GM19467 (cell line): ENCODE measurements at regions not wholly inside any gene's neighbourhood (a gene's known extent, or its start where the extent isn't known, plus 50 kb on each side); places are given as distances from the start of the nearest gene placed in this dataset.

Experiments
- ATAC-seq: cut with Tn5 transposase; IDR thresholded peaks from one replicate; pipeline ENCODE4 v1.9.1; 2021; ENCODE audit warnings: mild to moderate bottlenecking, moderate library complexity; ENCODE audit not compliant: unreplicated experiment

DNA sequence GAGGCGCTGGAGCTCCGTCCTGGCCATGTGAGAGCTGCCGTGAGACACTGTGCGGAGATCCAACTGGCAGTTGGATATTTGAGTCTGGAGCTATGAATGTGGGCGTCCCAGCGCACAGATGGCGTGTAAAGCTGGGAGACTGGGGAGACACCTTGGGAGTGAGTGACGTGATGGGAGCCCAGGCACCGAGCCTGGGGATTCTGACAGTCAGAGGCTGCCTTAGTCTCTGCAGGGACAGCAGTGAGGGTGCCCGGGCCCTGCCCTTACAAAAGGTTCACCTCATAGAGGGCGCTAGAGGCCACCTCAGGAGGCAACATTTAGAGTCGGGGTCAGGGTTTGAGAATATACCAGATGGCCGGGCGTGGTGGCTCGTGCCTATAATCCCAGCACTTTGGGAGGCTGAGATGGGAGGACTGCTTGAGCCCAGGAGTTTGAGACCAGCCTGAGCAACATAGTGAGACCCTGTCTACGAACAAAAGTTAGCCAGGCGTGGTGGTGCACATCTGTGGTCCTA lies 194.1 kb upstream of the GSE1 start:
- no peak for ATAC-seq

DNA sequence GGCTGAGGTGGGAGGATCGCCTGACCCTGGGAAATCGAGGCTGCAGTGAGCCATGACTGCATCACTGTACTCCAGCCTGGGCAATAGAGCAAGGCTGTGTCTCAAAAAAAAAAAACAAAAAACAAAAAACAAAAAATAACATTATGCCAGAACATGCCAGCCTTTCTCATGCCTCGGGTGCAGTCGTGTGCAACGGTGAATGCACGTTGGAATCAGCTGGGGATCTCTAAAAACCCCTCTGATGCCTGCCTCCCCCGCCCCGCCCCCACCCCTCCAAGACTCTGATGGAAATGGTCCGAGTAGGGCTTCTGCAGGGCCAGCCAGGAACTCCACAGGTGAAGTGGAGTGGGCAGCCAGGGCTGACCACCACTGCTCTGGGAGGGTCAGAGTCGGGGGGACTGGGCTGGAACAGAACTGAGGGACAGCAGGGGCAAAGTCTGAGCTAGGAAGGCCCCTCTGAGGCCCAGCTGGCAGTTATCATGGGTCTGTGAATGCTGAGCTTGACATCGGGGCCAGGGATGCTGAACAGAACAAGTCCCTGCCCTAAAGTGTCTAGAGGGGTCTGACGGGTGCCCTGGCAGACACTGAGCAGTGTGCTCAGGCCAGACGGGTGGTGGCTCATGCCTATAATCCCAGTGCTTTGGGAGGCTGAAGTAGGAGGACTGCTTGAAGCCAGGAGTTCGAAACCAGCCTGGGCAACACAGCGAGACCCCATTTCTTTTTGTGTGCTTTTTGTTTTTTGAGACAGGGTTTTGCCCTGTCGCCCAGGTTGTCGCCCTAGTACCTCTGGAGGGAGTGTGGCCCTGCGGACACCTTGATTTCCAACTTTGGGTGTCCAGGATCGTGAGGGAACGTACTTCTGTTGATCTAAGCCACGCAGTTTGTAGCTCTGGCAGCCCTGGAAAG lies 193.4 kb upstream of the GSE1 start:
- no peak for ATAC-seq

DNA sequence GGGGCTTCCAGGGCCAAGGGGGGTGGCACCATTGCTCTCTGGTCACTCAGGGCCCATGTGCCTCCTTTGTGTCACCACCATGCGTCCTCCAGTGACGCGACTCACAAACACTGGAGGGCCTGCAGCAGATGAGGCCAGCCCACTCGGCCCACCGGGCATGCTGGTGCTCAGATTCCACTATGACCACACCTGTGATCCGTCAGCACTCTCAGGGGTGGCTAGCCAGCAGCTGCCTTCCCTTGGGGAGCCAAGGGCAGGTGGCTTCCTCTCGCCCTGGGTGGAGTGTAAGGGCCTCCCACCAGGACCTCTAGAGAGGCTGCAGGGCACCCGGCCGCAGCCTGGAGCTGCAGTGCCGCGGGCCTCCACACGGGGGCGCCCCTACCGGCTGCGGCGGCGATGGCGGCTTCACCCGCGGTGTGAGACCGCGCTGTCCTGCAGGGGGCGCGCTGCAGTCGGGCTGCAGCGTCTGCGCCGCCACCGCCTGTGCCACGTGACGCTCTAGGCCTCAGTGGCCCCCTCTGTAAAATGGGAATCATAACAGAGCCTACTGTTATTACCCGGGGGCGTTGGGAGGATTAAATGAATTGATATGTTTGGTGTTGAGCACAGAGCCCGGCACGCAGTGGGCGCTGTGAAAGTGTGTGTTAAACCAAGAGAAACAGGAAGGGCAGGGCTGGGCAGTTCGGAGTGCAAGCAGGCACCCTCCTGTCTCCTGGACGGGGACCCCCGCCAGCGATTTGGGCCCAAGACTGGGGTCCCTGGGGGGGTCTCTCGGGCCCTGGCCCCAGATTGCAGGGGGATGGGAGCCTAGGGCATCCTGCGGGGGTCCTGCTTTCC lies 192.4 kb upstream of the GSE1 start:
- peak; percentile 56 for ATAC-seq

DNA sequence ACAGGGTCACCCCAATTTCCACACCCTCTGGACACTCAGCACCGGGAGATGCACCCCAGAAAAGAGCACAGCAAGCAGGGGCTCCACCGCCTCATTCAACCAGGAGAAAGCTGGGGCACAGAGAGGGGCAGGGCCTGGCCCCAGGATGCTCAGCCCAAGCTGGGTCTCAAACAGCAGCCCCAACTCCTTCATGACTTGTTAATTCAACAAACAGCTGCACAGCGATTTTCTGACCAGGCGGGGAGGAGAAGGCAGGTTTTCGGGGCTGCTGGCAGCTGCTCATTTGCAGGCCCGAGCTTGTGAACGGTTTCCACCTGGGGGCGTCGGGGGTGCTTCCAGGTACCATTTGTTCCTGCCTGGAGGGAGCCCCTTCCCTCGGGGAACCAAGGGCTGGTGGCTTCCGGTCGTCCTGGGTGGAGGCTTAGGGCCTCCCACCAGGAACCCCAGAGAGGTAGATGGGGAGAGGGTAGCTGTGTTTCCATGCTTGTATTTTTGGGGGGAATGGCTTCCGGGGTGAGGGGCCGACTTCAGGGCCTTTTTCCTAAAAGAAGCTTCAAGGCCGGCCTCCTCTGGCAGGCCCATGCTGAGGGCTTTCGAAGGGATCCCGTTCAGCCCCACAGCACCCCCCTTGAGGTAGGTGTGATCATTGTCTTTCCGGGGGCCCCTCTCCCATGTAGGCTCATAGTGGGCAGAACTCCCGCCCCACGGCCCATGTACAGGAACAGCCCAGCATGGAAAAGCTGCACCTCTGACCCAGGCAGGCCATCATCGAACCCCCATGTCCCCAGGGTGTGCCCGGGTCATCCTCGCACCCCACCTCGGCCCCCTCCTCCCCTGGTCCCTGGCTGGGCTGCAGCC lies 191.6 kb upstream of the GSE1 start:
- ATAC-seq, result no peak

DNA sequence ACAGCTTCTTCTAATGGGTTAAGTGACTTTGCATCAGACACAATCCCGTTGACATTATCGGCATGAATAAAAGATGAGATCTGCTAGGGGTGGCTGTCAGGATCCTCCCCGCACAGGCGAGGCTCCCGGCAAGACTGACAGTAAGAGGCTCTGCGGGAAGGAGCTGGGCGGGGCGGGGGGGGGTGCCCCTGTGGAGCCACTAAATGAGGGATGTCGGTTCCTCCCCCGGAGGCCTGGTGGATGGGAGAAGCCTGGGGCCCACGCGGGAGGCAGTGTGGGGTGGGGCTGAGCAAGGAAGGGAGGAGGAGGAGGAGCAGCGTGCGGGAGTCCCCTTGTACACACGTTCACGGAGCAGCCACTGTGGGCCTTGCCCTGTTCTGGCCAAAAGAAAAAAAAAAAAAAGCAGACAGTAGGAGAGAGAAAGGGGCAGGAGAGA lies 190.9 kb upstream of the GSE1 start:
- no peak for ATAC-seq

DNA sequence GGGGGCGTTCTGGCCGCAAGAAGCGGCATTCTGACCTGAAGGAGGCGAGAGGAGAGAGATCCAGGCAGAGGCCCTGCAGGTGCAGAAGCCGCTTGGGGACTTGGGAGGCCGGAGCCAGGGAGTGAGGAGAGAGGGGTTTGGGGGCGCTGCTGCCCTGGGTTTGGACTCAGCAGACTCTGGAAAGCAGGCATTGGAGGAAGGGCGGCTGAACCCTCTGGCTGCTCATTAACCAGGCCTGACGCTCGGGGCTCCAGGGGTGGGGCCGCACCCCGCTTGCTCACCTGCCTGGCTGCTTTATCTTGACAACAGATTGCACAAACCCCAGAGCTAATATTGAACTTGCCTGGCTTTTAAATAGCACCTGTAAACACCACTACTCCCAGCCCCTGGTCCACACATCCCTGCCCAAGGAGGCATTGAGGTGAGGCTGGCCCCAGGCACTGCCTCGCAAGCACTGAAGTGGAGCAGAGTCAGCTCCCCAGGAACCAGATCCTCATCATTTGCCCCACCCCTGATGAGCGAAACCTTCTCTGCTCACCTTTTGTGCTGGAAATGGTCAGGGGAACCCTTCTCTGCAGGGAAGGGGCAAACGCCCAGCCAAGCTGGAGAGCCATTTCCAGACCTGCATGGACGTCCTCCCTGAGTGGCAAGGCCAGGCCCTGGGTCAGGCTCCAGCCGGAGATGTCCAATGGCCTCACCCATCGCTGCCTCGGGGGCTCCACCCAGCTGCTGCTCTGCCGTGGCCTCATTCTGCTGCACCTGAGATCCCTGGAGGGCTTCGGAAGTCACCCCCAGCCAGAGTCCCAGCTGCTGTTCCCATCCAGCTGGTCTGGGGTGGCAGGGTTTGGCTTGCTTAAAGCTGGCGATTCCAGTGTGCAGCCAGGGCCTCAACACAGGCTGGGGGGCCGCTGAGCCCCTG lies 190.2 kb upstream of the GSE1 start:
- ATAC-seq, result no peak

DNA sequence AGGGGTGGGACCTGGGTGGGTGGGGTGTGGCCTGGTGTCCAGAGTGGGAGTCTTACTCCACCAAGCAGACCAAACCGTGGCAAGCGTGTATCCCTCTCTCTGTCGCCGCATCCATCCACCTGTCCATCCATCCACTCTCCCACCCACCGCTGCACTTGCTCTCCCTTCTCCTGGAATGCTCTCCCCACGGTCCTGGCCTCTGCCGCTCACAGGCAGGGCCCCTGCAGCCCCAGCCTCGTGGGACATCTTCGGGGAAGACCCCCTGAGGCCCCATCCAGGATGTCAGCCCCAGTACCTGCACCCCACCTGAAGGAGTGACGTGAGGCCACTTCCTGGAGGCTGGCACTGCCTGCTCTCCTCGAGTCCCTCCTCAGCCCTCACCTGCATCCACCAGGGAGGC lies 189.5 kb upstream of the GSE1 start:
- ATAC-seq, result no peak

DNA sequence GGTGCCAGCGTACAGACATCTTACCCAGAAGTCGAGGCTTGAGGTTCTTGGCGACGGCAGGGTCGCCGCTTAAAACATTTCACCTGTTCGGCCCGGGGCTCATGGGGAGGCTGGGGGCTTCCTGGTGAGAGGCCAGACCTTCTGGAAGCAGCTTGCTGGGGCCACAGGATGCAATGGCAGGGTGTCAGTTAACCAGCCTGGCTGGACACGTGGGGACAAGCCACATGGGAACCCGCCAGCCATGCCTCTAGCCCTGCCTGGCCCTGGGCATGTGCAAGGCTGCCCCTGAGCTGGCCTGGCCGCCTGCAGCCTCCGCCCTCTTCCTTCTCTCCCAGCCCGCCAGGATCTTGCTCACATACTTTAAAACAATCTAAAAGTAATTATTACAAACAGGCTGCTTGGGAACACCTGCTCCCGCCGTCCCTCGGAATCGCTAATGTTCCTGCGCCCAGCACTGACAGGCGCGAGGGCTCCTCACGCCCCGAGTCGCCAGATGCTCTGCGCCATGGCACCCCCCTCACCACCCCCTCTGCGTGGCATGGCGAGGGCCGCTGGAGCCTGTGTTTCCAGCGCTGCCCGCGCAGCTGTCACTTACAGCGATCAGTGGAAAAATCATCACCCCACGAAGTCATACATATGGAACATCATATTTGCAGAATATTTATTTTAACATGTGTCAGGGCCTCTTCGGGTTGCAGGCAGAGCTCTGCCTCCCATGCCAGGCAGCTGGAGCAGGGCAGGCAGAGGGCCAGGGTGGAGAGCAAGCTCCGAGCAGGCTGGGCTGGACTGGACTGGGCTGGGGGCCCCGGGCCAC lies 188.7 kb upstream of the GSE1 start:
- ATAC-seq, result no peak

DNA sequence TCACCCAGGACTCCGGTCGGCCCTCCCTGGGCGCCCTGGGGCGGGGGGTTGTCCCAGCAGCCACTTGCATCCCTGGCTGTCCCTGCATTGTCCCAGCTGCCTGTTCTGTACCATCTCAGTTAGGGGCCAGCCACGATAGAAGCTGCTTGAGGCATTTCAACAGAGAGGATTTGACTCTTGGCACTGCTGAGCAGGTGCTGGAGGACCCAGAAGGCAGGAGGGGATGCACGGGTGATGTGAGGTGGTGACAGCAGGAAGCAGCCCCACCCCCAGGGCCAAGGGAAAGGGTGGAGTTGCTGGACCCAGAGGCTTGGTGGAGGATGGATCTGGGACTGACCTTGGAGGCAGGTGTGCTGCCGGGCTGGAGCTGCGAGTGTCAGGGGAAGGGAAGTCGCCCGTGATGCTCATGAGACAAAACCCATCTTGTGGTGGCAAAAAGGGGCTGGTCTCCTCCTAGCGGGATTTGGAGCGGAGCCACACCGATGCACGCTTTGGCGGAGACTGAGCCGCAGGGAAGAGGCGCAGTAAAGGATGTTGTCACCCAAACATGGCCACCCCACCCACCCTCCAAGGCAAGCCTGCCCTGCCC lies 188.0 kb upstream of the GSE1 start:
- no peak for ATAC-seq

DNA sequence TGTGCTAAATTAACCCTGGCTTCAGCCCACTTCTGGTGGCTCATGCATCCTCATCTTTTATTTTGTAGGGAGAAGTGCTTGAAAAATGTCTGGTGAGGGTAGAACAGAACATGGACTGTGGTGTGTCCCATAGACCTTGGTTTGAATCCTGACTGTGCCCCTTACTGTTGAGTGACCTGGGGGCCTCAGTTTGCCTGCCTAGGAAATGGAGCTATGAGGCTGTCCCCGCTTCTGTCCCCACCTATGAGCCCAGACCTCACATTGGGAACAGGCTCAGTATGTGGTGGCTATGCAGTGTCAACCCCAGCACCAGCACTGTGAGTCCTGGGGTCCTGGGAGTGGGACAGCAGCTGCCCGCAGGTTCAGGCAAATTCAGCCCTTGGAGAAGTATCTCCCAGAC lies 186.3 kb upstream of the GSE1 start:
- no peak for ATAC-seq

DNA sequence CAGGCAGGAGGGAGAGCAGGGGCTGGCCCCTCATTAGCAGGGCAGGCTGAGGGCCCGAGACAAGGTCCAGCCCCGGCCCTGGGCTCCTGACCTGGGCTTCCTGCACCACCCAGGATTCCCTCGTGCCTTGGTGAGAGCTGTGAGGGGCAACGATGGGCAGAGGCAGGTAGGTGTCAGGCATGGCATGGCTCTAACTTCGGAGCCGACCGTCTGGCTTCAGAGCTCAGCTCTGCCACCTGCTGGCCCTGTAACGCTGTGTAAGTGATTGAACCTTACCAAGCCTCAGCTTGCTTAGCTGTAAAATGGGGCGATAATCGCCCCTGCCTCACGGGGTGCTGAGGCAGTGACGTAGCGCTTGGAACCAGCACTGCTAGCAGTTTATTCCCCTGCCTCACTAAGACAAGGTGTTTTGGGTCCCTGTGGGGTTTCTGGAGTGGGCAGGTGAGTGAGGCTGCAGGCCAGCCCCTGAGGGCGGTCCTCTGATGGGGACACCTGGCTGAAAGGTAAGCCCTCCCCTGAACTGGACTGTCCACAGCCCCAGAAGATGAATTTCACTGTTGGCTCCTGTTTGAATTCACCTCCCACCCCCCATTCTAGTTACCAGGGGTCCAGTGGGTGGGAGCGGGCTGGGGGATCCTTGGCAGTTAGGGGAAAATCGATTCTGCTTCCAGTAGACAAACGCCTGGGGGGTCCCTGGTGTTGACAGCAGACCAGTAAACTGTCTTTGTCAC lies 184.8 kb upstream of the GSE1 start:
- no peak for ATAC-seq

DNA sequence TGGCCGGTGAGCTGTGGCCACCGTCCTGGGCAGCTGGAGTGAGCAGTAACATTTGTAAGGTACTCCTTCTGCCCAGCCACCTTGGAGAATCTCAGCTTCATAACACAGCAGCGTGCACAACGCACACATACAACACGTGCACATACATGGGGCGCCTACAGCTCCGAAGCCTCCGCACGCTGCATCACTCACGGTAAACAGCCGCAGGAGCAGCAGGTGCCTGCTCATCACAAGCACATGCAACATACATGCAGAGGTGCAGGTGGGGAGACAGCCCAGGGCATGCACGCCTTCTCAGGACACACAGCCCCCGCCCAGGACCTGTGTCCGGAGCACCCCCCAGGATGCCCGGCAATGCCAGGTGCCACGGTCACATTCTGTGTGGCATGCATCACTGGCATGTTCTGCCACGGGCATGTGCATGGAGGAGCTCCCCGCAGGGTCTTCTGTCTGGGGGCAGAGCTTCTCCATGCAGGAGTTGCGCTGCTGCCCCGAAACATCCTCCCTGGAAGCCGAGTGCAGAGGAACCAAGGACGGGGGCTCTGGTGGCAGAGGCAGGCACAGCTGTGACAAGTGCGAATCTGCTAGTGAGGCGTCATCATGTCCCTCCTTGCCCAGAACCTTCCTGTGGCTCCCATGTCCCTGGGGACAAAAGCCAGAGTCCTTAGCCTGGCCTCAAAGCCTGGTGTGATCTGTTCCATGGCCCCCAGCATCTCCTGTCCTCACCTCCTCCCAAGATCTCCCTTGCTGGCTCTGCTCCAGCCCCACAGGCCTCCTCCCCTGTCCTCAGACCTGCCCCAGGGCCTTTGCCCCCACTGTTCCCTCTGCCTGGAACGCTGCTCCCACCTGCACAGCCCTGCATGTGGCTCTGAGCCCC lies 184.0 kb upstream of the GSE1 start:
- no peak for ATAC-seq

DNA sequence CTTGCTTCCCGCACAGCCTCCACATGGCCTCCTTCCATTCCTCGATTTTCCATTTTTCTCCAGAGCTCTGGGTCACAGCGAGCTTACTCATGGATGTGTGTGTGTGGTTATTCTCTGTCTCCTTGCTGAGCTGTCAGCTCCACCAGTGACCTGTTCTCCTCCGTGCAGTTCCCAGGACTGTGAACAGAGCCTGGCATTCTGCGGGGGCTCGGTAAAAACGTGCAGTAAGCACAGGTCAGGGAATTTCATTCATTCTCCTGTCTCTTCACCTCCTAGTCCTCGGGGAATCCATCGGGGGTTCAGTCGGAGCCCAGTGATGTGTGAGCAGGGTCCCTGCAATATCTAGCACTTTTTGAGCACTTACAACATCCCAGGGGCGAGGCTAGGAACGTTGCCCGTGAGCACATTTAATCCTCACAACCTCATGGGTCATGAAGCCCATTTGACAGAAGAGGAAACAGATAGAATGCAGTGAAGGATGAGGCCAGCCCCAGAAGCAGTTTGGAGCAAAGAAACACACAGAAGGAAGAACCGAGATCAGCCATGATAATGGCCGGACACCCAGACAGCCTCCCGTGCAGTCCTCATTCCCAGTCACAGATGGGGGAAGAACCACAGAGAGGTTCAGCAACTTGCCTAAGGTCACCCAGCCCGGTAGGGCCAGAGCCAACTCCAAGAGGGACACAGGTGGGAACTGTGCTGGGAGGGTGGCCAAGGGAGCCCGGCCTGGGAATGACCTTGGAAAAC lies 183.2 kb upstream of the GSE1 start:
- ATAC-seq, result no peak

DNA sequence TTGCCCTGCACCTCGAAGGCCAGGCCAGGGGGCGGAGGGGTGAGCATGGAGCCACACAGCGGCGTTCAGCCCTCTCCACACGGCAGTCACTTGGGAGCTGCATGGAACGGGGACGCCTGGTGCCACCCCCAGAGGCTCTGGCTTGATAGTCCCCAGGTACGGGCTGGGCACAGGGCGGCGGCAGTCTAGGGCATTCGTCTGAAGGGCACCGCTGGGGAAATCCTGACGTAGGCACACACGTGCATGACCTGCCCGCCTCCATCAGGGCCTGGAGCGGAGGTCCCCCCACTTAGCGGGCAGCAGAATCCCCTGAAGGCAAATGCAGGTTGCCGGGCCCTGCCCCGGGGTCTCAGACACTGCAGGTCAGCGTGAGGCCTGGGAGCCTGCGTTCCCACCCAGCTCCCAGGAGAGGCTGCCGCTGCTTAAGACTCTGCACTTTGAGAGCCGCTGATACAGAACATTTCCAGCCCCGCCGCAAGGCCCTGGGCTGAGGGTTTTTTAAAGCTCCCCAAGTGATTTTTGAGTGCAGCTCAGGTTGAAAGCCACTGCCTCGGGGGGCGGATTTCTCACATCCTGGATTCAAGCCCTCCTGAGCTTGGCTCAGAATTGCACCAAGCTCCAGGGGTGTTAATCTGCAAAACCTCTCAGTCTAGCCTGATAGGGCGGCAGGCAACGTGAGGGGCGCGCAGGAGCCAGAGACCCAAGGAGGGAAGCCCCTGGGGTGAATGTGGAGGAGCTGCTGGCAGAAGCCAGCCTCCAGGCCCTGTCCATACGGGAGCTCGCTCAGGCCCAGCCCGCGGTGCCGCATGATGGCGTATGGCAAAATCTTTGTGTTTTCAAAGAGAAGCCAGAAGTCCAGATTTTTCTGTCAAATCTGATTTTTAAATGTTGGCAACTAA lies 182.3 kb upstream of the GSE1 start:
- ATAC-seq, result no peak

DNA sequence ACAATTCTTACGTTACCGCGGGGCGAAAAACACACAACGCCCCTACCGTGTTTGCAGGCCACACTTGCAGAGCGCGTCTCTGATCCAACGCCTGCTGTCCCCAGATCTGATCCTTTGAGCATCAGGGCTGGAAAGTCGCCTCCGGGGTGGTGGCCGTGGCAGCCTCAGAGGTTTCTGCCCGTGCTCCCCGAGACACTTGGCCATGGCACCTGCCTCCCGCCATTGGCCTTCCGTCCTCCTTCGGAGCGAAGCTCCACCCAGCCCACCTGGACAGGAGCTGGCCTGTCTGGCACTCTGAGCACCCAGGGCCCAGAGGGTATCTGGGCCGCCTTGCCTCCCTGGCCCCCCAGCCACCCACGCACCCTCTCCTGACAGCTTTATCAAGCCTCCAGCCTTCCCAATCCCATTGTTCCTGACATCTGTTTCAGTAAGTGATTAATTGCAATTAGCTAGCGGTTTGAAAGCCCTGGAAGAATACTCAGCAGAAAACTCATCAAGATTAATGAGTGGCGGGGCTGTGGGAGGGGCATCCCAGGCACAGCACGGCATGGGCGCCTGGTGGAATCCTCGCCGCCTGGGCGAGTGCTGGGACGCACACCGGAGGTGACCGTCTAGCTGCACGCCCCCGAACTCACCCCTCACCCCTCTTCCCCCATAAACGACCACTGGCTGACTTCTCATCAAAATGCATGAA lies 181.5 kb upstream of the GSE1 start:
- no peak for ATAC-seq
